GM12878 (cell line): ENCODE measurements at regions not wholly inside any gene's neighbourhood (a gene's known extent, or its start where the extent isn't known, plus 50 kb on each side); places are given as distances from the start of the nearest gene placed in this dataset.

Experiments
- ATAC-seq: fragments of 200-7000 bp; cut with Tn5 transposase; 3 replicates; pipeline ENCODE4 v1.9.1; 2020; ENCODE audit warnings: mild to moderate bottlenecking, moderate library complexity
- BruUV-seq: library from RNA; stranded (reverse); fragments of 400-500 nt; replicated peaks from 2 replicates; lab custom pipeline; 2021; lab: Mats Ljungman, UMichigan
- CTCF ChIA-PET: fragments of 300-600 bp; sonication (Branson Sonifier 250); formaldehyde crosslinking; extraction: SDS; loops from one replicate; lab custom pipeline; 2021; ENCODE audit warnings: inconsistent platforms; lab: Yijun Ruan, JAX
- POLR2A ChIA-PET: fragments of 350-600 bp; formaldehyde crosslinking; extraction: SDS; loops from one replicate; lab custom pipeline; 2021; ENCODE audit warnings: inconsistent platforms; lab: Charles Lee
- RAD21 ChIA-PET: fragments of 300-600 bp; sonication (Branson Sonifier 250); formaldehyde crosslinking; loops from one replicate; lab custom pipeline; 2023; ENCODE audit warnings: antibody characterized with exemption; ENCODE audit not compliant: unreplicated experiment; lab: Charles Lee
- SMC1A ChIA-PET: fragments of 300-600 bp; sonication (Branson Sonifier 250); formaldehyde crosslinking; loops from one replicate; lab custom pipeline; 2023; ENCODE audit not compliant: unreplicated experiment, uncharacterized antibody; lab: Charles Lee
- DNase-seq: peaks from one replicate; pipeline ENCODE4 v3.0.0-alpha.2; 2011; ENCODE audit warnings: low read depth, low spot score
- FAIRE-seq: peaks from 3 replicates; lab custom pipeline; 2011; peaks lifted over from hg19 to GRCh38; lab: Jason Lieb, UNC
- H2AFZ ChIP-seq: 2 replicates; pipeline ENCODE4 v1.6.0; 2011; ENCODE audit warnings: low read depth, low read length, control low read depth; ENCODE audit not compliant: control insufficient read depth
- H3K27ac ChIP-seq: 2 replicates; pipeline ENCODE4 v1.5.1; 2011; ENCODE audit warnings: control low read depth; ENCODE audit not compliant: control insufficient read depth, insufficient read depth
- H3K27me3 ChIP-seq, 2 experiments: replicated peaks in 1 of 2; 2 replicates each; pipeline versions ENCODE4 v1.6.0 to v1.6.1; 2011; ENCODE audit warnings: low read length in 1 of 2; ENCODE audit not compliant: control insufficient read depth in 2 of 2, insufficient read depth in 2 of 2
- H3K36me3 ChIP-seq, 2 experiments: 2 replicates each; pipeline ENCODE4 v1.5.1; 2011; ENCODE audit warnings: low read length in 1 of 2; ENCODE audit not compliant: control insufficient read depth in 2 of 2, insufficient read depth in 2 of 2
- H3K4me1 ChIP-seq: 2 replicates; pipeline ENCODE4 v1.6.1; 2011; ENCODE audit warnings: mild to moderate bottlenecking, low read length, moderate library complexity, mixed read lengths; ENCODE audit not compliant: control insufficient read depth, insufficient read depth
- H3K4me2 ChIP-seq: 2 replicates; pipeline ENCODE4 v1.6.0; 2011; ENCODE audit warnings: control low read depth; ENCODE audit not compliant: control insufficient read depth, insufficient read depth
- H3K4me3 ChIP-seq: fragments of 200-600 bp; sonication (generic); 2 replicates; pipeline ENCODE4 v1.5.1; 2016
- H3K79me2 ChIP-seq: 2 replicates; pipeline ENCODE4 v1.6.0; 2011; ENCODE audit warnings: low read length; ENCODE audit not compliant: control insufficient read depth, insufficient read depth
- H3K9ac ChIP-seq: 2 replicates; pipeline ENCODE4 v1.8.0; 2011; ENCODE audit warnings: low read length, control low read depth, mixed read lengths; ENCODE audit not compliant: control insufficient read depth, insufficient read depth
- H3K9me3 ChIP-seq: replicated peaks from 3 replicates; pipeline ENCODE4 v1.5.1; 2011; ENCODE audit warnings: mild to moderate bottlenecking, low read length; ENCODE audit not compliant: control insufficient read depth, insufficient read depth
- H4K20me1 ChIP-seq: 2 replicates; pipeline ENCODE4 v1.6.0; 2011; ENCODE audit not compliant: control insufficient read depth, insufficient read depth
- CEBPB ChIP-seq, 2 experiments: fragments of 150-350 bp in 1 of 2; IDR thresholded peaks; 2 replicates each; pipeline ENCODE4 v1.6.1; 2012 to 2014; ENCODE audit warnings: low read depth in 2 of 2, low read length in 2 of 2, borderline replicate concordance in 1 of 2, inconsistent platforms in 1 of 2
- ESRRA ChIP-seq: IDR thresholded peaks from 2 replicates; pipeline ENCODE4 v1.6.1; 2012; ENCODE audit warnings: mild to moderate bottlenecking, low read length, improper control_type of control experiment
- NR2C1 ChIP-seq: fragments of 450-650 bp; IDR thresholded peaks from 2 replicates; pipeline ENCODE4 v1.6.1; 2017; ENCODE audit warnings: antibody characterized with exemption, mild to moderate bottlenecking, moderate library complexity
- SMC3 ChIP-seq: IDR thresholded peaks from 2 replicates; pipeline ENCODE4 v1.6.1; 2011; ENCODE audit warnings: low read length, improper control_type of control experiment, borderline replicate concordance
- SUPT20H ChIP-seq: IDR thresholded peaks from 2 replicates; pipeline ENCODE4 v1.6.1; 2011; ENCODE audit warnings: low read depth, mild to moderate bottlenecking, low read length, moderate library complexity, borderline replicate concordance; ENCODE audit not compliant: control insufficient read depth
- ZNF274 ChIP-seq: IDR thresholded peaks from one replicate; pipeline ENCODE4 v1.8.0; 2011; ENCODE audit not compliant: insufficient read length, insufficient read depth
- ZNF687 ChIP-seq: fragments of 450-650 bp; IDR thresholded peaks from 2 replicates; pipeline ENCODE4 v1.6.1; 2017; ENCODE audit warnings: mild to moderate bottlenecking, moderate library complexity
- WGBS: methylation state at CpG from one replicate; pipeline ENCODE4 v1.1.6; 2016; ENCODE audit warnings: low lambda C conversion rate; ENCODE audit not compliant: insufficient replicate concordance, insufficient coverage; ENCODE audit errors: missing lambda C conversion rate; 5-methylcytosine and 5-hydroxymethylcytosine counted together
- in situ Hi-C: fragments of 300-500 bp; cut with MboI; formaldehyde crosslinking; loops from 9 replicates; pipeline ENCODE4 v1.14.3; 2018; ENCODE audit warnings: mixed read lengths
- intact Hi-C: fragments of 100-400 bp; cut with micrococcal nuclease; formaldehyde crosslinking; loops from one replicate; pipeline ENCODE4 v1.14.2; 2022; ENCODE audit not compliant: unreplicated experiment

- FAIRE-seq, result no peak
- DNase-seq, result no peak
- BruUV-seq, result no TSS peak
- intact Hi-C loops, result no loop called here
- H4K20me1 ChIP-seq, result peaks cover 3% of the 10 kb centered on the region; the same call in 1 of the 2 replicates
- no peaks in the 10 kb centered on the region for H3K4me1 ChIP-seq
- H3K27ac ChIP-seq, result no peak overlapping the region
- H3K9ac ChIP-seq, result no peak overlapping the region
- no peak for TF ChIP-seq SMC3
- no peak for TF ChIP-seq SUPT20H
- TF ChIP-seq ZNF687, result no peak
- TF ChIP-seq ZNF274, result no peak
- no peak for TF ChIP-seq NR2C1
- no peak for TF ChIP-seq ESRRA
- TF ChIP-seq CEBPB (IDR thresholded peaks at IDR 0.05; ENCODE audit: borderline replicate concordance in 1 of 2, low read depth in 2 of 2, low read length in 2 of 2), result no peak
- TF ChIP-seq, all 136 proteins: peak for 0
- H2AFZ ChIP-seq, result no peak overlapping the region
- no peaks in the 10 kb centered on the region; a peak in 3 of 4 replicates for H3K27me3 ChIP-seq
- no peak overlapping the region for H3K4me3 ChIP-seq
- POLR2A ChIA-PET, result no interaction called here
- CTCF ChIA-PET, result no interaction called here
- RAD21 ChIA-PET, result no interaction called here
- H3K79me2 ChIP-seq, result no peaks in the 10 kb centered on the region
- WGBS, result 14% methylated on average over 3 of the region's 3 CpGs
- SMC1A ChIA-PET, result no interaction called here
- in situ Hi-C loops, result no loop called here
- H3K36me3 ChIP-seq, result no peaks in the 10 kb centered on the region
- no peaks in the 10 kb centered on the region for H3K9me3 ChIP-seq
- ATAC-seq, result no peak
- no peak overlapping the region for H3K4me2 ChIP-seq
These were observed 59.8 kb upstream of the CACNA2D3 start for GRCh38 chr3:54062546-54062945.
